Endothelial cell (in vitro differentiated cells): ENCODE measurements at regions not wholly inside any gene's neighbourhood (a gene's known extent, or its start where the extent isn't known, plus 50 kb on each side); places are given as distances from the start of the nearest gene placed in this dataset.

Source experiments
- DNase-seq: peaks from one replicate; pipeline ENCODE4 v3.0.0; 2021; ENCODE audit warnings: low spot score
- H3K27ac Mint-ChIP-seq: one replicate; pipeline ENCODE4 v1.8.0; 2021; ENCODE audit warnings: mixed read lengths, inconsistent platforms; ENCODE audit not compliant: unreplicated experiment
- H3K27me3 Mint-ChIP-seq: one replicate; pipeline ENCODE4 v1.8.0; 2021; ENCODE audit warnings: mild to moderate bottlenecking, moderate library complexity, mixed read lengths, inconsistent platforms; ENCODE audit not compliant: unreplicated experiment
- H3K36me3 Mint-ChIP-seq: one replicate; pipeline ENCODE4 v1.8.0; 2021; ENCODE audit warnings: mild to moderate bottlenecking, low read depth, mixed read lengths, inconsistent platforms; ENCODE audit not compliant: unreplicated experiment
- H3K4me1 Mint-ChIP-seq: one replicate; pipeline ENCODE4 v1.8.0; 2021; ENCODE audit warnings: mild to moderate bottlenecking, mixed read lengths, inconsistent platforms; ENCODE audit not compliant: unreplicated experiment
- H3K4me3 Mint-ChIP-seq: one replicate; pipeline ENCODE4 v1.8.0; 2021; ENCODE audit warnings: mild to moderate bottlenecking, mixed read lengths, inconsistent platforms; ENCODE audit not compliant: unreplicated experiment
- H3K9me3 Mint-ChIP-seq: one replicate; pipeline ENCODE4 v1.8.0; 2021; ENCODE audit warnings: mixed read lengths, inconsistent platforms; ENCODE audit not compliant: unreplicated experiment
- TF ChIP-seq, protein P1 (sequence below): fragments of 200-600 bp; sonication (generic); IDR thresholded peaks from one replicate; pipeline ENCODE4 v1.5.0; 2021; ENCODE audit warnings: antibody characterized with exemption; ENCODE audit not compliant: unreplicated experiment

DNA sequence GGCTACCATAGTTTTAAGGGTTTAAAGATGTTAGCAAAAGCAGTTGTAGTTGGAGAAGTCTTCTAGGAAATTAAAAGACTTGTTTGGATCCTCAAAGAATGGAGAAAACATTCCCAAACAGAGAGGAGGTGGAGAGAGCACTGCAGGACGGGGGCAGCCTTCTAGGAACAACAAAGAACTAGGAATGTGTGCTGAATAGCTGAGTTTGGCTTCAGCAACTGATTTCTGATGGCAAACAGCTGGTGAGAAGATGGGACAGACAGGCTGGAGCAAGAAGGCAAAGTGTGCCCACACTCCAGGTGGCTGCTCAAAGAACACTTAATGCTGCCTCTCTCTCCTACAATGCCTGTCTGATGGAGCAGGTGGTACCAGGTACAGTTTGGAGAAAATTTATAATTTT, 1331.1 kb downstream of the ADGRL3 start:
- Mint-ChIP-seq H3K36me3 (peaks cover 6% of the 10 kb centered on the region), H3K4me3 (no peak overlapping the region), H3K27me3 (no peaks in the 10 kb centered on the region), H3K4me1 (peaks cover 4% of the 10 kb centered on the region), H3K9me3 (no peaks in the 10 kb centered on the region), H3K27ac (no peak overlapping the region)
- DNase-seq = no peak
- TF ChIP-seq, protein P1, sequence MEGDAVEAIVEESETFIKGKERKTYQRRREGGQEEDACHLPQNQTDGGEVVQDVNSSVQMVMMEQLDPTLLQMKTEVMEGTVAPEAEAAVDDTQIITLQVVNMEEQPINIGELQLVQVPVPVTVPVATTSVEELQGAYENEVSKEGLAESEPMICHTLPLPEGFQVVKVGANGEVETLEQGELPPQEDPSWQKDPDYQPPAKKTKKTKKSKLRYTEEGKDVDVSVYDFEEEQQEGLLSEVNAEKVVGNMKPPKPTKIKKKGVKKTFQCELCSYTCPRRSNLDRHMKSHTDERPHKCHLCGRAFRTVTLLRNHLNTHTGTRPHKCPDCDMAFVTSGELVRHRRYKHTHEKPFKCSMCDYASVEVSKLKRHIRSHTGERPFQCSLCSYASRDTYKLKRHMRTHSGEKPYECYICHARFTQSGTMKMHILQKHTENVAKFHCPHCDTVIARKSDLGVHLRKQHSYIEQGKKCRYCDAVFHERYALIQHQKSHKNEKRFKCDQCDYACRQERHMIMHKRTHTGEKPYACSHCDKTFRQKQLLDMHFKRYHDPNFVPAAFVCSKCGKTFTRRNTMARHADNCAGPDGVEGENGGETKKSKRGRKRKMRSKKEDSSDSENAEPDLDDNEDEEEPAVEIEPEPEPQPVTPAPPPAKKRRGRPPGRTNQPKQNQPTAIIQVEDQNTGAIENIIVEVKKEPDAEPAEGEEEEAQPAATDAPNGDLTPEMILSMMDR = no peak

DNA sequence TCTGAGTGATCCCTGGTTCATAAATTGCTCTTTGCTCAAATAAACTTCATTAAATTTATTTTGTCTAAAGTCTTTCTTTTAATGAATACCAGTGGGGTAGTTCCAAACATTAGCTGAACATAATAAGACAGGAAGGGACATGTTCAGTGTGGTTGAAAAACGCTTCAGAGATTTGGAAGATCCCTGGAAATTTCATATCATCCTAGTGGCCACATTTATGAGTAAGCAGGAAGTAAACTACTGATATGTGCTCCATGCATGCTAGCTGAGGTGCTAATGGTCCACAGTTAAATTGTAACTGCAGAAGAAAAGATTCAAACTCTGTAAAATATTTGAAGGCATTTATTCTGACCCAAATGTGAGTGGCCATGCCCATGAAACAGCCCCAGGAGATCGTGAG, 1328.7 kb downstream of the ADGRL3 start:
- Mint-ChIP-seq H3K27ac (no peak overlapping the region), H3K36me3 (no peaks in the 10 kb centered on the region), H3K27me3 (no peaks in the 10 kb centered on the region), H3K4me3 (no peak overlapping the region), H3K4me1 (peaks cover 4% of the 10 kb centered on the region), H3K9me3 (peaks cover 5% of the 10 kb centered on the region)
- DNase-seq = no peak
- TF ChIP-seq, protein P1 = no peak

DNA sequence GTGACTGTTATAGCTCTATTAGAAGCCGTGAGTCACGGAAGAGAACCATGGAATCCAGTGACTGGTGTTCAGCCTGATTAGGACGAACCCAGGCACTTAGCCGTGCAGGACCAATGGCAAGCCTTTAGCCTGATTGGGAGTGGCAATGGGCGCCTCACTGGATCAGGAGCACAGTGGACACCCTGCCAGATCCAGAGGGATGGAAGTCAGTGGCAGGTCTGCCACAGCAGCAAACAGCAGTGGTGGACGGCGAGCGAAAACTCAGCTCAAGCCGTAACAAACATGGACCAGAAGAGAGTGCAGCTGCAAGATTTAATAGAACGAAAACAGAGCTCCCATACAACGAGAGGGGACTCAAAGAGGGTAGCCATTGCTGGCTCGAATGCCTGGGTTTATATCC, 1326.5 kb downstream of the ADGRL3 start:
- Mint-ChIP-seq H3K36me3 (no peaks in the 10 kb centered on the region), H3K9me3 (peaks cover 6% of the 10 kb centered on the region), H3K4me1 (peaks cover 4% of the 10 kb centered on the region), H3K27me3 (no peaks in the 10 kb centered on the region), H3K4me3 (no peak overlapping the region), H3K27ac (no peak overlapping the region)
- no peak for DNase-seq
- TF ChIP-seq, protein P1 = no peak

DNA sequence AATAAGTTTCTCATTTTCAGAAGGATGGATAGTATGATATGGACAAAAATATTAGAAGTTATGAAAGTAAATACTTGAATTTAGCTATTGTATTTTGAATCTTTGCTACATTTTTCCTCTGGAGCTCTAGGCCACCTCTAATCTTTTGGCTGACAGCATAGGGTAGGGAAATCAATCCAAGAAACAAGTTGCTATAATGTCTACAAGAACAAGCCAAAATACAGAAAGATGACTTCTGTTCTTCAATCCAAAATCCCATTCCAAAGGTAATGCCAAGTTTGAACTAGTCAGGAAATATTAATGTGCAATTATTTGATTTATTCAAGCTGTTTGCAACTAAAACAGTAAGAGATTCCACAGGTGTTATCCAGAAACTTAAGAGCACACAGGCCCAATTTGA, 1323.1 kb downstream of the ADGRL3 start:
- TF ChIP-seq, protein P1 = no peak
- no peak for DNase-seq
- no peaks in the 10 kb centered on the region for H3K36me3 Mint-ChIP-seq
- H3K27ac Mint-ChIP-seq = no peak overlapping the region
- peaks cover 6% of the 10 kb centered on the region for H3K9me3 Mint-ChIP-seq
- H3K4me1 Mint-ChIP-seq = peaks cover 8% of the 10 kb centered on the region
- H3K4me3 Mint-ChIP-seq = no peak overlapping the region
- H3K27me3 Mint-ChIP-seq = no peaks in the 10 kb centered on the region

DNA sequence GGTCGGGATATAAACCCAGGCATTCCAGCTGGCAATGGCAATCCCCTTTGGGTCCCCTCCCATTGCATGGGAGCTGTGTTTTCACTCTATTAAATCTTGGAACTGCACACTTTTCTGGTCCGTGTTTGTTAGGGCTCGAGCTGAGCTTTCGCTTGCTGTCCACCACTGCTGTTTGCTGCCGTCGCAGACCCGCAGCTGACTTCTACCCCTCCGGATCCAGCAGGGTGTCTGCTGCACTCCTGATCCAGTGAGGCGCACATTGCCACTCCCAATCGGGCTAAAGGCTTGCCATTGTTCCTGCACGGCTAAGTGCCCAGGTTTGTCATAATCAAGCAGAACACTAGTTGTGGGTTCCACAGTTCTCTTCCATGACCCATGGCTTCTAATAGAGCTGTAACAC, 1322.1 kb downstream of the ADGRL3 start:
- DNase-seq = no peak
- Mint-ChIP-seq H3K9me3 (peaks cover 6% of the 10 kb centered on the region), H3K27me3 (no peaks in the 10 kb centered on the region), H3K4me1 (peaks cover 8% of the 10 kb centered on the region), H3K27ac (no peak overlapping the region), H3K4me3 (no peak overlapping the region), H3K36me3 (no peaks in the 10 kb centered on the region)
- TF ChIP-seq, protein P1 = no peak
